ENCODE measurements at regions not wholly inside any gene's neighbourhood (a gene's known extent, or its start where the extent isn't known, plus 50 kb on each side); places are given as distances from the start of the nearest gene placed in this dataset.
"Not testable (repeated sequence)": the region's sequence is repeated elsewhere in the genome, so short reads cannot be mapped to it uniquely, and the experiment has no call there.

DNA sequence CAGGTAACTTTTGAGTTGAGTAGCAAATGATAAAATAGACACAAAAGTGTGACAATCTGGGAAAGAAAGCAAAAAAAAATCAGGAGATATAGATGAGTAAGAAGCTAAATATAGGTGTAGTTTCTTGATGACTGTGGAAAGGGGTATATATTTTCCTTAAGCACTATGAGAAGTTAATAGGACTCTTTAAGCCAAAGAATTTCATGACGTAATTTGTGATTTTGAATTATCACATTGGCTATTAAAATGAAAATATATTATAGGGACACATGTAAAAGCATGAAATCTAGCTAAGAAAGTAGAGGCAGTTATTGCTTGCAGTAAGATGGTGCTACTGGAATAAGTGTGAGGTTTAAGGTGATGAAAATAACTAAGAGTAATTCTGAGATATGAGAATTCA, 759.1 kb downstream of the KCNT2 start:
- Histone ChIP-seq H3K27ac (ENCODE audit: insufficient read depth, low read depth, low read length) (no peak overlapping the region), H3K4me2 (ENCODE audit: insufficient read depth, low read length) (no peak overlapping the region), H3K9me1 (replicated peaks; ENCODE audit: control insufficient read depth, extremely low read depth, insufficient read depth, low read length) (no peaks in the 10 kb centered on the region), H3K36me3 (ENCODE audit: control insufficient read depth in 2 of 2, extremely low read depth in 1 of 2, insufficient read depth in 2 of 2, low read length in 2 of 2) (no peaks in the 10 kb centered on the region), H3K27me3 (ENCODE audit: control insufficient read depth in 2 of 2, insufficient read depth in 2 of 2, low read length in 2 of 2) (no peaks in the 10 kb centered on the region), H2AFZ (ENCODE audit: low read depth, low read length) (no peak overlapping the region), H3K9me3 (replicated peaks; ENCODE audit: control insufficient read depth, insufficient read depth, low read length) (no peaks in the 10 kb centered on the region), H4K20me1 (replicated peaks; ENCODE audit: control insufficient read depth, extremely low read depth, insufficient read depth, low read length) (no peaks in the 10 kb centered on the region), H3K9ac (replicated peaks; ENCODE audit: extremely low read depth, insufficient read depth, low read length) (no peak overlapping the region), H3K79me2 (ENCODE audit: control insufficient read depth, insufficient read depth, low read length) (no peaks in the 10 kb centered on the region), H3K4me1 (ENCODE audit: control insufficient read depth, extremely low read depth, insufficient read depth, low read length) (no peaks in the 10 kb centered on the region), H3K4me3 (replicated peaks in 1 of 3; ENCODE audit: insufficient read depth in 1 of 3, low read depth in 1 of 3, low read length in 3 of 3) (no peak overlapping the region)
- CTCF ChIA-PET = no interaction called here
- intact Hi-C loops (cut with micrococcal nuclease) (no loop called here), dilution Hi-C loops (cut with MboI; ENCODE audit: extremely low pct_ligation_motif_present, low sequenced_read_pairs) (no loop called here)
- BruUV-seq (replicated peaks) = no TSS peak
- TF ChIP-seq, protein P1, sequence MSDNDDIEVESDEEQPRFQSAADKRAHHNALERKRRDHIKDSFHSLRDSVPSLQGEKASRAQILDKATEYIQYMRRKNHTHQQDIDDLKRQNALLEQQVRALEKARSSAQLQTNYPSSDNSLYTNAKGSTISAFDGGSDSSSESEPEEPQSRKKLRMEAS (IDR thresholded peaks at IDR 0.05; ENCODE audit: insufficient read depth, insufficient read length) = no peak
- POLR2A ChIA-PET = no interaction called here
- DNase-seq (ENCODE audit: low read depth, low spot score) (no peak), FAIRE-seq (no peak)

DNA sequence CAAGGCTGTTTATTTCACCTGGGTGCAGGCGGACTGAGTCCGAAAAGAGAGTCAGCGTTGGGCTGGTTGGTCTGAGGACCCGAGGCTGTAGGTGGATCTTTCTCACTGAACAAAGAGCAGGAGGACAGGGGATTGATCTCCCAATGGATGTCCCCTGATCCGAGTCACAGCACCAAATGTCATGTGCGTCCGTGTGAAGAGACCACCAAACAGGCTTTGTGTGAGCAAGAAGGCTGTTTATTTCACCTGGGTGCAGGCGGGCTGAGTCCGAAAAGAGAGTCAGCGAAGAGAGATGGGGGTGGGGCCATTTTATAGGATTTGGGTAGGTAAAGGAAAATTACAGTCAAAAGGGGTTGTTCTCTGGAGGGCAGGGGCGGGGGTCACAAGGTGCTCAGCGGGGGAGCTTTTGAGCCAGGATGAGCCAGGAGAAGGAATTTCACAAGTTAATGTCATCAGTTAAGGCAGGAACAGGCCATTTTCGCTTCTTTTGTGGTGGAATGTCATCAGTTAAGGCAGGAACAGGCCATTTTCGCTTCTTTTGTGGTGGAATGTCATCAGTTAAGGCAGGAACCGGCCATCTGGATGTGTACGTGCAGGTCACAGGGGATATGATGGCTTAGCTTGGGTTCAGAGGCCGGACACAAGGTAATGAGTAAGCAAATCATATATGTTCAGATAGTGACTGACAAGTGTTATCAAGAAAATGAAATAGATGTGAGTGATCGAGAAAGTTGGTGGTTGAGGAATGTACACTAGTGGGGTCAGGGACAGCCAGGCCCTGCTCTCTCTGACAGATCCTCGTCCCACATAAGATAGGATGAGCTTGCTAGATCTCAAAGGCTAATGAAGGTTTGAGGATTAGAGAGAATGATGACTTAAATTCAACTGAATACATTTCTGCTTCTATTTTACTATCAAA, 760.0 kb downstream of the KCNT2 start:
- not testable (repeated sequence) for H3K9ac ChIP-seq (replicated peaks; ENCODE audit: extremely low read depth, insufficient read depth, low read length)

More for the DNA sequence above, 760.0 kb downstream of the KCNT2 start:
- H3K9me1 ChIP-seq (replicated peaks; ENCODE audit: control insufficient read depth, extremely low read depth, insufficient read depth, low read length); H4K20me1 ChIP-seq (replicated peaks; ENCODE audit: control insufficient read depth, extremely low read depth, insufficient read depth, low read length); POLR2A ChIA-PET; BruUV-seq (replicated peaks); H3K4me1 ChIP-seq (ENCODE audit: control insufficient read depth, extremely low read depth, insufficient read depth, low read length); H3K36me3 ChIP-seq (ENCODE audit: control insufficient read depth in 2 of 2, extremely low read depth in 1 of 2, insufficient read depth in 2 of 2, low read length in 2 of 2); intact Hi-C loops (cut with micrococcal nuclease); H2AFZ ChIP-seq (ENCODE audit: low read depth, low read length); H3K27ac ChIP-seq (ENCODE audit: insufficient read depth, low read depth, low read length); H3K79me2 ChIP-seq (ENCODE audit: control insufficient read depth, insufficient read depth, low read length); H3K9me3 ChIP-seq (replicated peaks; ENCODE audit: control insufficient read depth, insufficient read depth, low read length); DNase-seq (ENCODE audit: low read depth, low spot score); H3K4me3 ChIP-seq (replicated peaks in 1 of 3; ENCODE audit: insufficient read depth in 1 of 3, low read depth in 1 of 3, low read length in 3 of 3); dilution Hi-C loops (cut with MboI; ENCODE audit: extremely low pct_ligation_motif_present, low sequenced_read_pairs); H3K4me2 ChIP-seq (ENCODE audit: insufficient read depth, low read length); FAIRE-seq; CTCF ChIA-PET; H3K27me3 ChIP-seq (ENCODE audit: control insufficient read depth in 2 of 2, insufficient read depth in 2 of 2, low read length in 2 of 2): not testable (repeated sequence)
